HG03378 (cell line): ENCODE measurements at regions not wholly inside any gene's neighbourhood (a gene's known extent, or its start where the extent isn't known, plus 50 kb on each side); places are given as distances from the start of the nearest gene placed in this dataset.

Source experiments
- ATAC-seq: cut with Tn5 transposase; IDR thresholded peaks from one replicate; pipeline ENCODE4 v1.9.1; 2021; ENCODE audit warnings: mild to moderate bottlenecking, moderate library complexity; ENCODE audit not compliant: unreplicated experiment

DNA sequence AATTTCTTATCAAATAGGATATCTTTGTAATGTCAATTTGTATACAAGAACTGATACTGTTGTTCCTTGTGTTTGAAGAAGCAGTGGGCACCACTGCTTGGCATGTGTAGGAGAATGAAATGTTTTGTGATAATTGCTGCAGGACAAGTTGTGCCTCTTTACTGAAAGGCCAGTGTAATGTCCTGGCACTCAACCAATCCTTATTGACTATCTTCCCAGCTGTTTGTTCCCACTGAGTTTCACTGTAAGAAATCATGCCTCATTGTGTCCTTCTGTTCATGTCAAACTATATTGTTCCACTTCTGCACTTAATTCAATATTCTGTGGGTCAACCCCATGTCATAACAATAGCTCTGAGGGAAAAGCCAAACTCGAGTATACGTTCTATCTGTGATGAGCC is 136.1 kb upstream of the FAM83B start:
- ATAC-seq, result no peak

DNA sequence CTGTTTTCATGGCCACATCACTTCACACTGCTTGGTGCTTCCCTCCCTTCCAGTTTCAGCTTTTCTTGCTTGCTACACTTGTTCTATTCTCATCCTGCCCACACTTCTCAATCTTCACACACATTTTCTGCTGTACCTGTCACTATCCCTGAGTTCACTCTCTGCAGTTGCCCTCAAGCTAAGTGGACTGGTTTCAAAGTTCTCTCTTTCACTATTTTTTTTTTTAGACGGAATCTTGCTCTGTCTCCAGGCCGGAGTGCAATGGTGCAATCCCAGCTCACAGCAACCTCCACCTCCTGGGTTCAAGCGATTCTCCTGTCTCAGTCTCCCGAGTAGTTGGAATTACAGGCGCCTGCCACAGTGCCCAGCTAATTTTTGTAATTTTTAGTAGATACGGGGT is 130.6 kb upstream of the FAM83B start:
- ATAC-seq, result no peak

DNA sequence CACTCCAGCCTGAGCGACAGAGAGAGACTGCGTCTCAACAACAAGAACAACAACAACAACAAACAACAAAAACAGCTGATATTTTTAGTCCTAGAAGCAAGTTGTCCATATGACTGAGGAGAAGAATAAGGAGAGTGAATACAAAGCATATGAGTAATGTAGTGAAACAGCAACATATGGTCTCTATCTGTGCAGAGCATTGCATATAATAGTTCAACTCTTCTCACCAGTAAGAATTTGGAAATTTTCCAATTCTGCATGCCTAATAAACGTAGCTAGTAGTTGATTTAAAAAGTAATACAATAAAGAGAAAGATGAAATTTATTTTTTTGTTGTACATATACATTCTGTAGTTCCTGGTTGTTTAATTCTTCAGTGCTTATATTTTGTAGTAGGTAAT is 129.7 kb upstream of the FAM83B start:
- ATAC-seq, result no peak

DNA sequence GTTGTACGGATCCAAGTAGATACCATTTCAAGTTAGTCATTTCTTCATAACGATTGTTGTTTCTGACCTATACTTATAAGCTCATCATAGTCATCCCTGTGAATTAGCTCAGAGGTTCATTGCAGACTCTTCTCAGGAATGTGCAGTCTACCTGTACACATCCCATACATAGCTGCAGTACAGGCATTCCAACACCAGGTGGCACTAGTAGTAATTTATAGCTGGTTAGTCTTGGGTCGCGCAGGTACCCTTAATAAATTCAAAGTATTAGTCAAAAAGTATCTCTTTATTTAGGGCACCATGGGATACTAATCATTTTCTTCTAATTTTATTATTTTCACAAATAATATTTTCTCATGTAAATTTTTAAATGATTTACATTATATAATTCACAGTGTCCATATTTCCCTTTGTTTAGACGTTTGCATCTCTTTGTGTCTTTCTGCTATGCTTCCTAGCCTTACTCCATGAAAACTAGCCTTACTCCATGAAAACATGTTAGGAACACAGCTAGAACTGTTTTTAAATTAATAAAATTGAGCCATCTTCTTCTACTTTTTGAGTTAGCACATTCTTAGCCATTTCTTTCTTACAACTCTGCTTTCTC is 128.6 kb upstream of the FAM83B start:
- peak; percentile 88 for ATAC-seq

DNA sequence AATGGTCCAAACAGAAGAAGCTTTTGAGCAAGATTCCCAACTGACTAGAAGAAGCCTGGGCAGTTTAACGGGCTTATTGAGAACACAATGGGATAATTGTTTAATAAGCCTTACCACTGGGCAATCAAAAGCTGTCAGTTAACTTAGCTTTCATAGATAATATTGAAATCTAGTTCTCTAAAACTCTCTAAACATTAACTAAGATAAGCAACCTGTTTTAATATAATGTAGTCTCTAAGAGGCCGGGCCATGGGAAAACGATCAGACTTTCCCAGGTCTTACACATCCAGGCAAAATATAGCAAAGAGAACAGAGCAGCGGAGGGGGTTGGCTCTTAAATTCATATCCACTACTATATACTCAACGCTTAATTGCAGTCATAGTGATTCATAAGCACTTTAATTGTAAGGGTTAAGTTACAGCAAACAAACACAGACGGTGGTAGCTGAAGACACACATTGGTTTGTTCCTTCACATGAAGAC is 128.0 kb upstream of the FAM83B start:
- no peak for ATAC-seq

DNA sequence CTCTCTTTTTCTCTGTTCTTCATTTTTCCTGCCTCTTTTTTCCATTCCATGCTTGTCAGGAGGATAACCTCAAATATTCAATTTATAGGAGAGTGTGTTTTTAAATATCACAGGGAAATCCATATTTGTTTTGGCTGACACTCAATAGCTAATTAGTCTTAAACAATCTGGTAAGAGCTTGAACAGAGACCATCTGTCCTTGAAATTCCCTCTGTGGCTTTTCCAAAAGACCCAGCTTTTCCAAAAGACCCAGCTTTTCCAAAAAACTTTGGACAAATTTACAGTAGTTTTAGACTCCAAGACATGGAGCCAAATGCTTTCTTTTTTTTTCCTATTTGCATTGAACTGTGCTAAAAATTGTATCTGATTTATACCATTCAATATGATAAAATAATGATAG is 127.4 kb upstream of the FAM83B start:
- no peak for ATAC-seq

DNA sequence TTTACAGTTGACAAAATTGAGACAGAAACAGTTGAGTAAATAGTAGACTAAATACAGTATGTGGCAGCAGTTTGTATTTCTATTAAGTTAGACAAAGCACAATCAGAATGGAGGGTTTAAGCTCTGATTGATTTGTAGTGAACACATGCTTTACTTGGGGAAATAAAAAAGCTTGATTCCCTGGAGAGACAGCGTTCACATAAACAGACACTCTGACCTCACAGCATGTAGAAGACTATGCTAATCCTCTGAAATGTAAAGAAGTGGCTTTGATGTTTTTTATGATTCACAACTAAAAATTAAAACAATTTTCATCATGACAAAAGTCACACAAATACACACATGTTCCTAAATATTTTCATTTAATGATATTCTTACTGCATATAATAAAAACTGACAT is 126.9 kb upstream of the FAM83B start:
- ATAC-seq, result no peak

DNA sequence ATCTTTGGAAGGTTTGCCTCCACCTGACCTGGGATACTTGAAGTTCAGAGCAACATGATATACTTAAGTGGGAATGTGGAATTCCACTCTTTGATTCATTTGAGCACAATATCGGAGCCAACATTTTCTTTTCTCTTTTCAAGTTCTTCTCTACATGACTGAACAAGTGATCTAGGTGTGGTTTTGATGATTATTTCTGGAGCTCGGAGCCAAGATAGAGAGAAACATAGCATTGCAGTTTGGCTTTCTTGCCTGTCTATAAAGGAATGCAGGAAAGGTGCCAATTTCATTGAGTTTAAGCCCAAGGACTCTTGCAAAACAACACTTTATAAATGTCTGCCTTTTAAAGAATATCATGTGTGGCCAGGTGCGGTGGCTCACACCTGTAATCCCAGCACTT is 124.2 kb upstream of the FAM83B start:
- no peak for ATAC-seq

DNA sequence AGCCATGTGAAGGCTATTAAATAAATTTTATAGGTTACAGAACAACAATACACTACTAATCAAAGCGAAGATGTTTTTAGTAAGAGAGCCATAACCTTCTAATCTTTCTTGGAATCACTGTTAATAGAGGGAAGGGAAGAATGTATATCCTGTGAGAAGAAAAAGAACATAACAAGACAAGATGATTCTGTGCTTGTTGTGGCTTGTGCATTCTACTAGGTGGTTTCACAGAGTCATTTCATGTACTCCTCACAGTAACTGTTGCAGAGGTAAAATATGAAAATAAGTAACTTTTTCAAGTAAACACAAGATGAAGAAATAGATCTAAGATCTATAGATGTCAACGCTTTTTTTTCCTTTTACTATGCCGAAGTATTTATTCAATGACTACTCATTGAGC is 116.9 kb upstream of the FAM83B start:
- no peak for ATAC-seq

DNA sequence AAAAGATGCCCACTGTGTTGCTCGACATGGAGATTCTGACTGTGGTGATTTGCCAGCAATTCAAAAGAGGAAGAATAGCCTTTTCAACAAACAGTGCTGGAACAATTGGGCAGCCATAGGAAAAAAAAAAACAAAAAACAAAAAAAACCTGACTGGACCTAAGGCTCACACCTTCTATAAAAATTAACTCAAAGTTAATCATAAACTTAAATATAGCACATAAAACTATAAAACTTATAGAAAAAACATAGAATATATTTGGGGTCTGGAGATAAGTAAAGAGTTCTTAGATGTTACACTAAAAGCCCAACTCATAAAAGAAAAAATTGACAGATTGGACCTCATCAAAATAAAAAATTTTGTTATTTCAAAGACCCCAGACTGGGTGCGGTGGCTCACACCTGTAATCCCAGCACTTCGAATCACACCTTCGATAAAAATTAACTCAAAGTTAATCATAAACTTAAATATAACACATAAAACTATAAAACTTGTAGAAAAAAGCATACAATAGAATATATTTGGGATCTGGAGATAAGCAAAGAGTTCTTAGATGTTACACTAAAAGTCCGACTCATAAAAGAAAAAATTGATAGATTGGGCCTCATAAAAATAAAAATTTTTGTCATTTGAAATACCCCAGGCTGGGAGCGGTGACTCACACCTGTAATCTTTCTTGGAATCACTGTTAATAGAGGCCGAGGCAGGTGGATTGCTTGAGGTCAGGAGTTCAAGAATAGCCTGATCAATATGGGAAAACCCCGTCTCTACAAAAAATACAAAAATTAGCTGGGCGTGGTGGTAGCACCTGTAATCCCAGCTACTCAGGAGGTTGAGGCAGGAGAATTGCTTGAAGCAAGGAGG is 115.6 kb upstream of the FAM83B start:
- ATAC-seq, result no peak

DNA sequence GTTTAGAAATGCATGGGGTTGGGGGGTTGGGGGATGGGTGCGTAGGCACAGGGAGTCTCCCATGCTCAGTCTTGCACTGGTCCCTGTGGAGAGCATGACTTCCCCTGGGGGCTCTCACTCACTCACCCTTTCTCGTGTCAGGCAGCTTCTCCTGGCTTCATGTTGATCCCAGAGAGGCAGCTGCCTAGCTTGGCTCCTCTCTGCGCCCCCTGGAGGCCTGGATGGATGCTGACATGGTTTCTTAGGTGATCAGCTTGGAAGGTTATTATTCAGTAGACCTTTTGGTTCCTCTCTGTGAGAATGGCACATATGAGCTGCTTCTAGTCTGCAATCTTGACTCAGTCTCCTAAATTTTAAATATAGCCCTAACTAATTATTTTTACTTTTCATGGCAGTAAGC is 109.3 kb upstream of the FAM83B start:
- no peak for ATAC-seq

DNA sequence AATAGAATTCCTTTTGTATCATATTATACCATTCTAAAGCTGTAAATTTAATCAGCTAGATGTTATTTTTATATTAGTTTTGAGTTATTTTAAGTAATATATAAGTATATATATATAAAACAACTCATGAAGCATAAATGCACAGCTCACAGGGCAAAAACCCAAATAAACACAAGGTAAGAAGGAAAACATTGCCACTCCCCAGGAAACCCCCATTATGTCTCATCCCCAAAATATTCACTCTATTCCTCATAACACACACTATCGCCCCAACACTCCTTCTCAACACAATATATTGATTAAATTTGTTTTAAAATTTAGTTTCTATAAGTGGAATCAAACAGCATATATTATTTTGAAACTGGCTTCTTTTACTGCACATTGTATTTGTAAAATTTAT is 98.6 kb upstream of the FAM83B start:
- ATAC-seq, result no peak

DNA sequence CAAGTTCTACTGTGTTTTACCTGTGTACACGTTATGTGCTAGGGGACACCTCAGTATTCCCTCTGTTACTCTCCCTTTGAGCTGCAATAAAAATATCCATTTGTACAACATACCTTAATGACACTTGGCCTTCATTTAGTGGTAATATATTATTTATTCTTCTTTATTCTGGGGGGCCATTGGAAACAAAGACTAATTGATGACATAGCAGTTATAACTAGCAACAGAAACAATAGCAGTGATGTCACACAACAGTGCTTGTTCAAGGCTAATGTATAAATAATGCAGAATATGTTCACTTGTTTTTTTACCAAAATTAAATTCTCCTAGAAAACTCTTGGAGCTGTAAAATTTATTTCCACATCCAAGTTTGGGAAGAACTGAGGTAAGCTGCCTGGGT is 92.2 kb upstream of the FAM83B start:
- no peak for ATAC-seq

DNA sequence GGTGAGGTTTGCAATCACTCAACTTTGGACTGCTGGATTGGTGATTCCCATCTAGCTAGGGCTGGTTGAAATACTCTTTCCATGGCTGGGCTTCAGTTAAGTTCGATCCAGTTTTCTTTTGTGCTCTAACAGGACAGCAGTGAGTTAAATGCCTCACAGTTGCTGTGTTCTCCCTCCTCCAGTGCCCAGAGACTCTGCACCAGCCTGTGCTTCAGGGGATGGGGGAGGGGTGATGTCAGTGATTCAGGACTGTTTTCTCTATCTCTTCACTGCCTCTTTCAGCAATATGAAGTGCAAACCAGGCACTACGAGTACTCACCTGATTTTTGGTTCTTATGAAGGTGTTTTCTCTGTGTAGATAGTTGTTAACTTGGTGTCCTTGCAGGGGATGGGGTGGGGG is 88.2 kb upstream of the FAM83B start:
- ATAC-seq, result no peak

DNA sequence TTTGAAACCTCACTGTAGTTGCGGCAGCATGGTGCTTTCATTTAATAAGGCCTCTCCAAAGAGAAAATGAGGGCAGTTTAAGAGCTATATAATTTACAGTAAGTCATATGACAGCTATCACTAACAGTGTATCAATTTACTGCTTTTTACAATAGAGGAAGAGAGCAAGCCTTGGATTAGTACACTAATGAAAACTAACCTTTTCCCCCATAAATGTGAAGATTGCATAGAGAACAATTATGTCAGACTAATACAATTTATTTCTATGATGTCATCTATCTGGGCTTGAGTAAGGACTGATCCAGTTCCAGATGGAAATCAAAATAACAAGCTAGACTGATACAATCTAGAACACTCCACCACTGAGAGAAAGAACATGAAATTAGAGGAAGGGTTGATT is 78.1 kb upstream of the FAM83B start:
- no peak for ATAC-seq

DNA sequence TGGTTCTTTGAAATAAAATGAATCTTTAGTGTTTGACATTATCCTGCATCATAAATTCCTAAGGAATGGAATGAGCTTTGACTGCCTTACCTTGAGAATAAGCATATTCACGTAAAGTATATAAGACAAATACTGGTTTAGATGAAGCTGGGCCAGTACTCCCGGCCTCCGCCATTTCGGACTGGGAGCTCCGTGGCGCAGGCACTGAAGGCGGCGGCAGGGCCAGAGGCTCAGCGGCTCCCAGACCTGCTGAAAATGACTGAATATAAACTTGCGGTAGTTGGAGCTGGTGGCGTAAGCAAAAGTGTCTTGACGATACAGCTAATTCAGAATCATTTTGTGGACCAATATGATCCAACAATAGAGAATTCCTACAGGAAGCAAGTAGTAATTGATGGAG is 76.2 kb upstream of the FAM83B start:
- no peak for ATAC-seq

DNA sequence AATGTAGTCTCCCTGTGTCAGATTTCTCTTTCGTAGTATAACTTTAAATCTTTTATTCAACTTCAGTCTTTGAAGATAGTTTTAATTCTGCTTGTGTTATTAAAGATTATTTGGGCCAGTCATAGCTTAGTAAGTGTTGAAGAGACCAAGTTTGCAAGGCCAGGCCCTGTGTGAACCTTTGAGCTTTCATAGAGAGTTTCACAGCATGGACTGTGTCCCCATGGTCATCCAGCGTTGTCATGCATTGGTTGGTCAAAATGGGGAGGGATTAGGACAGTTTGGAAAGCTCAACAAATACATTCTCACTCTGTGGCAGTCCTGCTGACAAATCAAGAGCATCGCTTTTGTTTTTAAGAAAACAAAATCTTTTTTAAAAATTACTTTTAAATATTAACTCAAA is 74.6 kb upstream of the FAM83B start:
- no peak for ATAC-seq

DNA sequence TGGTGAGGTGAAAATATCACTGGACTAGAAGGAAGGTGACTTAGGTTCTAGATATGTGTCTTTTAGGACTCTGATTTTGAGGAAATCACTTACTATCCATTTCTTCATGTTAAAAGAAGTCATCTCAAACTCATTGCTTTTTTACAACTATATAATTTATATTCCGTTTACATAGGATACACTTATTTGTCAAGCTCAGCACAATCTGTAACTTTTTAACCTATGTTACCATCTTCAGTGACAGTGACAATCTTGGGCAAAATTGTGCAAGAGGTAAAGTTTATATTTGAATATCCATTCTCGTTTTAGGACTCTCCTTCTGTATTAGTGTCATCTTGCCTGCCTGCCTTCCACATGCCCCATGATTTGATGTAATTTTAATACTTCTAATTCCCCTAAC is 74.0 kb upstream of the FAM83B start:
- ATAC-seq, result no peak

DNA sequence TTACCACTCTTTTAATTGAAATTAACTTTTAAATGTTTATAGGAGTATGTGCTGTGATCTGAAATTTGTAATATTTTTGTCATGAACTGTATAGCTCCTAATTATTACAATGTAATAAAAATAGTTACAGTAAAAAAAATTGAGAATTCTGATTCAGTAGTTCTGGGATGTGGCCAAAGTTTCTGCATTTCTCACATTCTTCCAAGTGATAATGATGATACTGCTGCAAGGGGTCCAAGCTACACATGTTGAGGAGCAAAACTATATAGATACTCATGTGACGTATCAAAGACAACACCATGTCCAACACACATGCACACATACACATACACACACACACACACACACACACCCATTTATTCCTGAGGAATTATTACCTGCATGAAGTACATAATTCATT is 71.0 kb upstream of the FAM83B start:
- ATAC-seq, result no peak

DNA sequence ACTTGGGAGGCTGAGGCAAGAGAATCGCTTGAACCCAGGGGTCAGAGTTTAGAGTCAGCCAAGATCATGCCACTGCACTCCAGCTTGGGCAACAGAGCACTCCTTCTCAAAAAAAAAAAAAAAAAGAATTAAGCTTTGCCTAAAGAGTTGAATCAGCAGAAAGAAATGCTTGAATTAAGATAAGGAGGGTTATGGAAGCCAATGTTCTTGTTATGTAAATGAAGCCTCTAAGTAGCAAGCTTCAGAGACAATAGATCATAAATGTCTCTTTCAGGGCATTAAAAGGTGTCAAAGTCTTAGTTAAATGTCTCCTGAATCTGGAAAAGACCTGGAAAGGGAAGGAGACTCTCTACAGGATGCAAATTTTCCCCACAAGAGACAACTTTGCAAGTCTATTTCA is 69.7 kb upstream of the FAM83B start:
- ATAC-seq, result no peak

DNA sequence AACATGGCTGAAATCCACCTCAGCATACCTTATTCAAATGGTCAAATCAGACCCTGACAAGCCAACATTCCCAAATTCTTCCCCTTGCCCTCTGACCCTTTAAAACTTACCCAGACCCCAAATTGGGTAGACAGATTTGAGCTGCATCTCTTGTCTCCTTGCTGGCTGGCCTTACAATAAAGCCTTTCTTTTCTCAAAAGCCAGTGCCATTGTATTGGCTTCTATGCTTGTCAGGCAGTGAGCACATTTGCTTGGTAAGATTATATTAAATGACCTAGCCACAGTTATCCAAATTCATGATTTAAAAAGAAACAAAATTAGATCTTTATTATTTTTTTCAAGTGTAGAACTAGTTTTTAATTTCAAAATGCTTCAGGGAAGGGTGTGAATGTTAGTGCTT is 67.8 kb upstream of the FAM83B start:
- no peak for ATAC-seq

DNA sequence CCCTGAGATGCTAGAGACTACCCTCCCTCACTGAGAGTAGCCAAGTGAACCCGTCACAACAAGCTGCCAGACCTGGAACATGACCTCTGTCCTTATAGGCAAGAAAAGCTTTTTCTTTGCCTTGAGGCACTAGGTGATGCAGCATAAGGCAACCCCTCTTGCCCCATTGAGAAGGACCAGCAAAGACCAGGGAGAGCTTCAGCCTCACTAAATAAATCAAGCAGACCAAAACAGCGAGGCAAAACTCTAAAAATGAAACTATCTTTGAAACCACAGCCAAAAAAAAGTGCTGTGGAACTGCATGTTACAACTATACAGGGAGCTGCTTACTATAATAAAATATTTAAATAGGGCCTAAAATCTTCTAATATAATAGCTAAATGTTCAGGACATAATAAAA is 62.6 kb upstream of the FAM83B start:
- no peak for ATAC-seq

DNA sequence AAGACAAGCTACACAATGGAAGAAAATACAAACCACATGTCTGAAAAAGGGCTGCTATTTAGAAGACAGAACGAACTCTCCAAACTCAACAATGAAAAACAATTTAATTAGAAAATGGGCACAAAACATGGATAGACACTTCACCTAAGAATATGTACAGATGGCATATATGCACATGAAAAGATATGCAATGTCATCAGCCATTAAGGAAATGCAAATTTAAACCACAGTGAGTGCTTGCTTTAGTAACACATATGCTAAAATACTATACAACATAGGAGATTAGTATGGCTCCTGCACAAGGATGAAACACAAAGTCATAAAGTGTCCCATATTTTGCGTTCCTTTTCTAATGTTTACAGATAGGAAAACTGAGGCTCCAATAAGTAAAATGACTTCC is 60.4 kb upstream of the FAM83B start:
- no peak for ATAC-seq
